GM21367 (cell line): ENCODE measurements at regions not wholly inside any gene's neighbourhood (a gene's known extent, or its start where the extent isn't known, plus 50 kb on each side); places are given as distances from the start of the nearest gene placed in this dataset.
"Not testable (repeated sequence)": the region's sequence is repeated elsewhere in the genome, so short reads cannot be mapped to it uniquely, and the experiment has no call there.

ENCODE experiments used
- ATAC-seq: cut with Tn5 transposase; IDR thresholded peaks from one replicate; pipeline ENCODE4 v1.9.1; 2021; ENCODE audit not compliant: unreplicated experiment

DNA sequence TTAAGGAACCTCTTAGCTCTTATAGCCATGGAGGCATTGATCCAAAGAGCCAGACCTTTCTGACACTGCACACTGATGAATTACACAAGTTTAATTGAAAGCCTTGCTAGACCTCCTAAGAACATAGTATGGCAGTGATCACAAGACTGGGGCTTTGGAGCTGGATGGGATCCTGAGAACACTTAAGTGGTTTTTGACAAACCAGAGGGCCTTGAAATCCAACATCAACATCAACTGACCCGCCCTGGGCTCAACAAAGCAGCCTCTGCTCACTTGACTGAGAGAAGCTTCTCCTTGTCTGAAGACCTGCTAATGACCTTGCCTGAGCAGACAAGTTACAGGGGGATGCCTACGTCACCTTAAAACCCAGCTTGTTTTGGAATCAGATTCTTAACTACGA, 257.6 kb downstream of the KLF13 start:
- ATAC-seq, result no peak

DNA sequence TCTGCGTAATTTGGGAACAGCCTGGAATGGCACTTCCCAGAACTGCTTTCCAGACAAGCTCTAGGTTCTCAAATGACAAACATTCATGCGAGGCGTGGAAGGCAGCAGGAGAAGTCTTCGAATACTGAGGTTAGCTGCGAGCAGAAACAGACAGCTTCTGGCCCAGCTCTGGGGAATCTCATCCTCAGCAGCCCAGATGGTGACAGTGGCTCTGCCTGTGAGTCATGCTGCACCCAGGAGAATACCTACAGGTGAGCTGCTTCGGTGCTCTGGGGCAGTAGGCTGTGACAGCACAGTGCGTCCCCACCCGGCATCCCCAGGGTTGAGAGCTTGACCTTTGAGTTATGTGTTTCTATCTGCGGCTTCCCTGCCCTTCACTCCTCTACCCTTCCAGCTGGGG, 258.6 kb downstream of the KLF13 start:
- ATAC-seq, result no peak

DNA sequence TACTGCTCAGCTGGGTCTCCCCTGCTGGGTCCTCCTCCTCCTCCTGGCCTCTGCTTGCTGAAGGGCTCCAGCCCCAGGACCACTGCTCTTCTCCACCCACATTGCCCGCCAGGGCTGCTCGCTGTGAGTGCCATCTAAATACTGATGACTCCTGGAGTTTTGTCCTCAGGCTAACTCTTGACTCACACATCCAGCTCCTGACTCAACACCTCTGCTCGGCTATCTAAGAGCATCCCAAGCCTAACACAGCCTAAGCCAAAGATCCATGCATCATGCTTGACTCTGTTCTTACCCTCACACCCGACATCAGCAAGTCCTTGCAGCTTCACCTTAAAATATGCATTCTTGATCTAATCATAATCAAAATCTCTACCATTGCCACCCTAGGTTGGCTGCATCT, 260.2 kb downstream of the KLF13 start:
- ATAC-seq, result no peak

DNA sequence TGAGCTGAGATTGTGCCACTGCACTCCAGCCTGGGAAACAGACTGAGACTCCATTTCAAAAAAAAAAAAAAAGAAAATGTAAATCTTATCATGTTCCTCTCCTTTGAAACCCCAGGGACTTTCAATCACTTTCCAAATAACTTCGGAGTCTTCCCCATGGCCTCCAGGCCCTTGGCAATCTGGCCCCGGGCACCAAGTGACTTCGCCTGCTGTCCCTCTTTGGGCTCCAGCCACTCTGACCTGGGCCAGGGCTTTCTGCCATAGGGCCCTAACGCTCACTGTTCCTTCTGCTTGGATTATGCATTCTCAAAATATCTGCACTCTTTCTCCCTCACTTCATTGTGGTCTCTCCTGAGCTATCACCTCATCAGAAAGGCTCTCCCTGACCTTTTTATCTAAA, 260.9 kb downstream of the KLF13 start:
- no peak for ATAC-seq

DNA sequence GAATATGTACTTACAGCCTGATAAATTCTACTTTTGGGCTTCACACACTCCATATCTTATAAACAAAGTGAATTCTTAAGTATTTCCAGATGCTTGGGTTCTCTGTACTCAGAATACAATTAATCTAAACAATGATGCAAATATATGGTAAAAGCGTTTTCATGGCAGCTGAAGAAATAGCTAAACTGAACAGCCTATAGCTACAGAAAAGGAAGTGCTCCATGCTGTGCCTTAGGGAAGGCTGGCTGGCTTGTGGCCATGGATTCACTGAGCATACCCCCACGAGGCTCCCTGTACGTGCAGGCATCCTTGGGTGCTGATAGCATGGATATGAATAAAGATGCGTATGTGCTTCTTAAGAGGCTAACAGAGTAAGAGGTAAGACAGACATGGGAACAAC, 264.0 kb downstream of the KLF13 start:
- ATAC-seq, result no peak

DNA sequence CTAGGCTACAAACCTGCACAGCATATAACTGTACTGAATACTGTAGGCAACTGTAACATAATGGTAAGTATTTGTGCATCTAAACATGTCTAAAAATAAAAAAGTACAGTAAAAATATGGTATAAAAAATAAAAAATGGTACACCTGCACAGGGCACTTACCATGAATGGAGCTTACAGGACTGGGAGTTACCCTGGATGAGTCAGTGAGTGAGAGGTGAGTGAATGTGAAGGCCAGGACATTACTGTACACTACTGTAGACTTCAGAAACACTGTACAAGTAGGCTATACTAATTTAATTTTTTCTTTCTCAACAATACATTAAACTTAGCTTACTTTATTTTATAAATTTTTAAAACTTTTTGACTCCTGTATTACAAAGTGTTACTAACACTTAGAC, 265.3 kb downstream of the KLF13 start:
- ATAC-seq, result no peak

DNA sequence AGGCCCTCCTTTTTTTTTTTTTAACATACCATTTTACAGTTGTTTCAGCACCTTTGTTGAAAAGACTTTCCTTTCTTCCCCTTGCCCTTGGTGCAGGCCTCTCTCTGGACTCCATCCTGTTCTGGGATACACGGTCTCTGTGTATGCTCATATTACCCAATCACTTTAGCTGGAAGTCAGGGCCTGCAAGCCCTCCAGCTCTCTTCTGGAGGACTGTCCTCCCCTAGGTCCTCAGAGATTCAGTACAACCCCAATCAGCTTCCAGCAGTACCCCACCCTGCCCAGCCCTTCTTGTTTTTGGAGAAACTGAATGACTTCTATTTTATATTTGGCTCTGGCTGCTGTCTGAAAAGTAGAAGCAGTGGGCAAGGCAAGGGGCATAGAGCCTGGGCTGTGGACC, 270.8 kb downstream of the KLF13 start:
- no peak for ATAC-seq

DNA sequence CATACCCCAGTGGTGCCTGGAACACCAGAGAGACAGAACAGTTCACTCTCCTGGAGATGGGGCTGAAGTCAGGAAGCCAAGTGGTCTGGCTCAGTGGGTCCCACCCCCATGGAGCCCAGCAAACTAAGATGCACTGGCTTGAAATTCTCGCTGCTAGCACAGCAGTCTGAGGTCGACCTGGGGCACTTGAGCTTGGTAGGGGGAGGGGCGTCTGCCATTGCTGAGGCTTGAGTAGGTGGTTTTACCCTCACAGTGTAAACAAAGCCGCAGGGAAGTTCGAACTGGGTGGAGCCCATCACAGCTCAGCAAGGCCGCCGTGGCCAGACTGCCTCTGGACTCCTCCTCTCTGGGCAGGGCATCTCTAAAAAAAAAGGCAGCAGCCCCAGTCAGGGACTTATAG, 272.0 kb downstream of the KLF13 start:
- no peak for ATAC-seq

DNA sequence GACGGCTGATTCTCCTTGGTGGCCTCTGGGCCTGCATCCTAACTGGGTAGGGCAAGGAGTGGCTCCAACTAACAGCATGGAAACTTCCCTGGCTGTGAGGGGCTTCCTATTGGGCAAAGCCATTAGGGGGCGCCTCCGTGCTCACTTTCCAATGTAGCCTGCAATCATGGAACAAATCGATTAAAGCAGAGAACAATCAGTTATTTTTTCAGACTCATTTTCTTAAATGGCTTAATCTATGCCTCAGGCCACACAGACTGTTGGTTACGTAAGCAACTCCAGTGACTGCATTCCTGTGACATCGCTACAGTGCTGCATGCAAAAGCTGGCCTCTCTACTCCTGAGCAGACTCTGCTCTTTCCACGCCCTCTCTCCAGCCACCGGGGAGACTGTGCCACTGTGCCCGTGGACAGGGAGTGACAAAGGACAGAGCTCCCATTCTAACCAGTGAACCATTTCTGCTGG, 278.9 kb downstream of the KLF13 start:
- ATAC-seq, result no peak

DNA sequence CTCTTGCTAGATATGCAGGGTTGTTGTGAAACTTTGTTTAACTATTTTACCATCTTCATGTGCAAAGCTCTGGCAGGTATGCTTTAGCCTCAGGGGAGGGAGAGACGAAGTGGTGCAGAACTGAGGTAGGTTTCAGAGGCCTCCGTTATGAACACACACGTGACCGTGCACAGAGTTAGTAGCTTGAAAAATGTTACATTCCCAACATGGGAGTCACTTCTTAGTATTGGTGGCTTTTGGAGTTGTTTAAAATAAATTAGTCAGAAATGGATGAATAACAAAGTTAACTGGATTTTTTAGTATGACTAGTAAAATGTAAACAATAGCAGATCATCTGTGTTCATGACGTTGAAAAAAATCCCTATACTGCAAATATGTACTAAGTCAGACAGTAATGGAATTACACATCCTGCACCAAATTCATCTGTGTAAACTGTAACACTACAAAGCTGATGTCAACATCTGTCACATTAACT, 279.6 kb downstream of the KLF13 start:
- ATAC-seq, result no peak

DNA sequence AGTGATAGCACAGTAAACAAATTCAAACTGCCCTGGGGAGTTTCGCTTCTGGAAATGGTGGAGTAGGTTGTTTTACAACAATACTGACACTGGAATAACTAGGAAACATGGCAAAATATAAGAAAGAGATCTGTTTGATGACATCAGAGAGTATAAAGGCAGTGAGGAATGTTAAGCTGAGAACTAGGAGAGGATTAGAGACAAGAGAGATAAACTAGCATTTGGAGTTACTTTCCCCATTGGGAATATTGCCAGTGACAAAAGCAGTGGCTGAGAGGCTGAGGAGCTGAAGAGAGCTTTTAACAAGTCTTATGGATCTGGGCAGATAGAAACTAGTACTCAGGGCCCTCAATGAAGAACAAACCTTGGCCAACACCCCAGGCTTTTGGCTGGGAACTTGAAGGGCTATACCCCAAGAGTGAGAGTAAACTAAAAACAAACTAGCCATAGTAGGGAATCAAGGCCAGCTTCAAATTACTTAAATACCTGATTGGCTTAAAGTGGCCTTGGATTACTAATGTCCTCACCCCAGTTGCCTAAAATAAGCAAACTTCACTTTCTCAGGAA, 280.4 kb downstream of the KLF13 start:
- ATAC-seq, result no peak

DNA sequence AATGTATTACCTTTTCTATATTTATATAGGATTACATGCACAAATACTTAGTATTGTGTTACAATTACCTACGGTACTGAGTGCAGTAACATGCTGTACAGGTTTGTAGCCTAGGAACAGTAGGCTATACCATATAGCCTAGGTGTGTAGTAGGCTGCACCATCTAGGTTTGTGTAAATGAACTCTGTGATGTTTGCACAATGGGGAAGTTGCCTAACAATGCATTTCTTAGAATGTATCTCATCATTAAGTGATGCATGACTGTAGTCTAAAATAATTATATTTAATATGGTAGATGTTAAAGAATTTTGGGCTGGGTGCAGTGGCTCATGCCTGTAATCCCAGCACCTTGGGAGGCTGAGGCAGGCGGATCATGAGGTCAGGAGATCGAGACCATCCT, 281.0 kb downstream of the KLF13 start:
- no peak for ATAC-seq

DNA sequence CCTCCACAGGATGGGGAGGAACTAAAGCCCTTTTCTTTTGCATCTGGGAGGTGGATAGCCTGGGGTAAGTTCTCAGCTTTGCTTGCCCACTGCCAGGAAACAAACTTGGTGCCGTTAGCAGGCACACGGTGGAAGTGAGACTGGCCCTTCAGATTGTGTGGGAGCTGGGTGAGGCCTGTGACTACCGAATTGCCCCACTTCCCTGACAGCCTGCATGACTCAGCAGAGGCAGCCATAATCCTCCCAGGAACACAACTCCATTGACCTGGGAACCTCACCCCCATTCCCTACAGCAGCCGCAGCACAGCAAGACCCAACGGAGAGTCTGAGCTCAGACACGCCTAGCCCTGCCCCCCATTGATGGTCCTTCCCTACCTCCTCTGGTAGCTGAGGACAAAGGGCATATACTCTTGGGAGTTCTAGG, 282.6 kb downstream of the KLF13 start:
- ATAC-seq, result no peak

DNA sequence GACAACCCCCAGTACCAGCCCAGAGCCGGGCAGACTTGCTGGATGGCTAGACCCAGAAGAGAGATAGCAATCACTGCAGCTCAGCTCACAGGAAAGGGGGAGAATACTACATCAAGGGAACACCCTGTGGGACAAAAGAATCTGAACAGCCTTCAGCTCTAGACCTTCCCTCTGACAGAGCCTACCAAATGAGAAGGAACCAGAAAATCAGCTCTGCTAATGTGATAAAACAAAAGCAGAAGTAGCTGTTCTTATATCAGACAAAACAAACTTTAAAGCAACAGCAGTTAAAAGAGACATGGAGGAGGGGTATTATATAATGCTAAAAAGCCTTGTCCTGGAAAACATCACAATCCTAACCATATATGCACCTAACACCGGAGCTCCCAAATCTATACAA, 283.3 kb downstream of the KLF13 start:
- no peak for ATAC-seq

DNA sequence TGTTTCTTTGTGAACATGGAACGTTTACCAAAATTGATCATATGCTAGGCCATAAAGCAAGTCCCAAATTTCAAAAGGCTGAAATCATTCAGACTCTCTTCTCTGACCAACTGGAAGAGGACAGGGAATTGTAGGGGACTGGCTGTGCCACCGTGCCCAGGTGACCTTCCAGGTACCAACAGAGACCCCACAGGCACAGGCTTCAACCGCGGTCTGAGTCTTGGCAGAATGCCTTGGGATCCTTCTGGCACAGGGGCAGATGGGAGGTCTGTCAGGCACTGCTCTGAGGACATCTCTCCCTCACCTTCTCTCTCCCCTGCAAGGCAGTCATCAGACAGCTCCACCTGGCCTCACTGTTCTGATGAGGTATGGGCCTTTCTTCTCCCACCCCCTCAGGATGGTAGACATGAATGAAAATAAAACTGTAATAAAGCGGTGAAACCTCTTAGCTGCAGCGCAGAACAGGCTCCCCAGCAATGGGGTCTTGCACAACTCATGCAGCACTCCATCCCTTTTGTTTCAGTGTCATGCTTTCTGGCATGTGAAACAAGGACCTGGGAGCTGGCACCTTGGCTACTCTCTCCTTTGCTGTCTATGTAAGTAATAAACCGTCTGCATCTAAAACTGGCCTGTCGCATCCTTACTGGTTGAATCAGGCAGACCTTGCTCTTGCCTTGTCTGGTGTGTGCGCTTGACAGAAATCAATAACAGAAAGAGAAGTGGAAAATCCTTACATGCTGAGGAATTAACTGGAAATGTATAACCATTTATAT, 289.2 kb downstream of the KLF13 start:
- no peak for ATAC-seq

DNA sequence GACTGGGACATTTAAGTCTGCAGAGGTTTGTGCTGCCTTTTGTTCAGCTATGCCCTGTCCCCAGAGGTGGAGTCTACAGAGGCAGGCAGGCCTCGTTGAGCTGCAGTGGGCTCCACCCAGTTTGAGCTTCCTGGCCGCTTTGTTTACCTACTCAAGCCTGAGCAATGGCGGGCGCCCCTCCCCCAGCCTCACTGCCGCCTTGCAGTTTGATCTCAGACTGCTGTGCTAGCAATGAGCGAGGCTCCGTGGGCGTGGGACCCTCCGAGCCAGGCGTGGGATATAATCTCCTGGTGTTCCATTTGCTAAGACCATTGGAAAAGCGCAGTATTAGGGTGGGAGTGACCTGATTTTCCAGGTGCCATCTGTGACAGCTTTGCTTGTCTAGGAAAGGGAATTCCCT, 296.7 kb downstream of the KLF13 start:
- not testable (repeated sequence) for ATAC-seq

DNA sequence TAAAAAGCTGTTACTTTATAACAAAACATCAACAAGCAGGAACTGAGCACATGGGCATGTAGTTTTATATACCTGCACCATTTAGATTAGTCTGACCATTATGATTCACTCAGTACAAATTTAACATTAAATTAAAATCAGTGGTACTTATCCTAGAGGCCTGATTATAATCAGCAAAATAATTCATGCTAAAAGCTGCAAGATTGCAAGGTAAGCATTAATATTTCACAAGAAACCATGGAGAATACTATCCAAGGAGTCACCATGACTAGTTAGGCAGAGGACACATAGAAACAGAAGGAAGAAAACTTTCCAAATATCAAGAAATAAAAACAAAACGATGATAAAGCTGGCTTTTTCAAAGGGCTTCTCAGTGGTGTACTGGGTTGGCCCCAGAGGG, 297.5 kb downstream of the KLF13 start:
- not testable (repeated sequence) for ATAC-seq

DNA sequence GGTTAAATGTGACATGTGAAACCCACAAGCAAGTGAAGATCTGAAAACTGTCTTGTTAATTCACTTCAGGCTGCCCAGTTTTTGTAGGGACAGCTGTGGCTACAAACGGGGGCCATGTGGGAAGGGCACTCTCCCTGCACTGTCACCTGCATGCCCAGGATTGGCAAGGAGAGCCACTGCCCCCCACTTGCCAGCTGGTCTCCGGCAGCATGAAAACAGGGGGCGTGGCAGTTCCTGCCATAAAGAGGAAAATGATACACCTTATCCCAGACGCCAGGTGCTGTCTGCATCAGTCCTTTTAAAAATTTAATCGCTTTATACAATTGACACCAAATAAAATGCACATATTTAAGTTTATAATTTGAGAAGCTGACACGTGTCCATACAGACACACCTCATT, 309.1 kb downstream of the KLF13 start:
- not testable (repeated sequence) for ATAC-seq

DNA sequence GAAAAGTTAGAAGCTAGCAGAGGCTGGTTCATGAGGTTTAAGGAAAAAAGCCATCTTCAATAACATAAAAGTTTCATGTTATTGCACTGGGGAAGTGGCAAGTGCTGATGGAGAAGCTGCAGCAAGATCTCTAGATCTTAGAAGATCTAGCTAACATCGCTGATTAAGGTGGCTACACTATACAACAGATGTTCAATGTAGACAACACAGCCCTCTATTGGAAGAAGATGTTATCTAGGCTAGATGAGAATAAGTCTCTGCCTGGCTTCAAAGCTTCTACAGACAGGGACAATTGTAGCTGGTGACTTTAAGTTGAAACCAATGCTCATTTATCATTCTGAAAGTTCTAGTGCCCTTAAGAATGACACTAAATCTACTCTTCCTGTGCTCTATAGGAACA, 310.3 kb downstream of the KLF13 start:
- not testable (repeated sequence) for ATAC-seq

DNA sequence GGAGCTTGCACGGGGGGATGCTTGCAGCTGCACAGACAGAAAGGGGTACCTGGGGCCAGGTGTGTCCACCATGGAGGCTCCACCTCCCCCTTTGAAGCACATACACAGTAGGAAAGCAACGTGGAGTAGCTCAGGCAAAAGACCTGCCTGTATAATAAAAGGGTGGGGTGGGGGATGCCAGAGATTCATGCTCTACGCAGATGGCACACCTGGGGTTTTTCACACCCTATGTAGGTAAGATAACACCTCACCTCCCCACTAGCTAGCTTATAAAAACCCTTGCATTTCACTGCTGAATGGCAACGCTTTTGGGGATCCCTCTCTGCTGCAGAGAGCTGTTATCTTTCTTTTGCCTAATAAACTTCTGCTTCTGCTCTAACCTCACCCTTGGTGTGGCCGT, 317.3 kb downstream of the KLF13 start:
- ATAC-seq, result not testable (repeated sequence)

DNA sequence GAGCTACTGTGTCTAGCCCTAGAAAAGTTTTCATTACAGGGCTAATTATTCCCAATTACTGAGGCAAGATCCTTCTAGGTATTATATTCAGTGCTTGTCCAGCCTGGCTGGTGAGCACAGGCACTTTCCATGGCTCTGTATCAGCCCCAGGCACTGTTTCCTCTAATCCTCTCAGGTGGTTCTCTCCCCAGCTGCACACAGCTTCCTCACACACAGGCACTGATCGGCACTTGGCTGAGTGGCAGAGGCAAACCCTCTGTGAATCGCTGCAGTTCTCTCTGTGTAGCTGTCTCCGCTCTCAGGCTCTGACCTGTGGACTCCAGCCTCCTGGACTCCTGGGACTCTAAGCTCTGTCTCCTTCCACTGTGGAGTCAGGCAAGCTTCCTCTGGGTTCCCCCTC, 318.1 kb downstream of the KLF13 start:
- ATAC-seq, result not testable (repeated sequence)

DNA sequence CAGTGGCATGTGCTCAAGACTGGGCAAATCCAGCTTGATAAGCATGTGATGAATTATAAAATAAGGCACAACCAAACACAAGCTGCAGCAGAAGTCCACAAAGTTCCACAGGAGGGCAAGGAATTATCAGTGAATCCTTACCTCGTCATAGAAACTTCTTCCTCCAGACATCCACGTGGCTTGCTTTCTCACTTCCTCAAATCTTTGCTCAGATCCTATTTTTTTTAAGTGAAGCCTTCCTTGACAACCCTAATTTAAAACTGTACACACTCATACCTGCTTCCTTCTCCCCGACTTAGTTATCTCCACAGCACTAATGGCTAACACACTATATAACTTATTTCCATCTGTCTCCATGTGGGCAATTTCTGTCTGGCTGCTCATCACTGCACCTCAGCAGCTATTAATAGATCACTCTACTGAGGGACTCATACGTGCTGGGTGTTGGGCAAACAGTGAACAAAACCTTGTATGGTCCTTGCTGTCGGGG, 320.7 kb downstream of the KLF13 start:
- ATAC-seq, result not testable (repeated sequence)
